ENCODE measurements at regions not wholly inside any gene's neighbourhood (a gene's known extent, or its start where the extent isn't known, plus 50 kb on each side); places are given as distances from the start of the nearest gene placed in this dataset.

DNA sequence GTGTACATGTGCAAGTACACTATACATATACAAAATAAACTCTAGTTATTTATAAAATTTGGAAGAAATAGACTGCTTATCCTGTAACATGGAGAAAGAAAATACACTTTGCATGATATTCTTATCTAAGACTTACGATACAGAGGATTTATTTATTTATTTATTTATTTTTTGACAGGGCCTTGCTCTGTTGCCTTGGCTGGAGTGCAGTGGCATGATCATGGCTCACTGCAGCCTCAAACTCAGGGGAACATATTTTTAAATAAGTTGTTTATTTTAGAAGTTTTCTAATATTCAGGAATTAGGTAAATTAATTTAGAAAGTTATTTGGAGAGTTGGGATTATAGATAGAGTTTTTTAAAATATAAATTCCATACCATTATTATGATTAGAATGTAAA is 116.7 kb downstream of the GPR85 start:
- TF ChIP-seq ELF4 (CRISPR knock-in tag; IDR thresholded peaks at IDR 0.05; ENCODE audit: low read depth) (no peak), ZBTB21 (CRISPR knock-in tag; IDR thresholded peaks at IDR 0.05; ENCODE audit: borderline replicate concordance) (no peak)

All from WTC11 (cell line).